ENCODE measurements at regions not wholly inside any gene's neighbourhood (a gene's known extent, or its start where the extent isn't known, plus 50 kb on each side); places are given as distances from the start of the nearest gene placed in this dataset.
"Not testable (repeated sequence)": the region's sequence is repeated elsewhere in the genome, so short reads cannot be mapped to it uniquely, and the experiment has no call there.

- Mint-ChIP-seq H3K27me3 (ENCODE audit: low read depth) (no peaks in the 10 kb centered on the region), H3K4me1 (no peaks in the 10 kb centered on the region), H3K36me3 (ENCODE audit: low read depth) (no peaks in the 10 kb centered on the region), H3K27ac (no peak overlapping the region), H3K9me3 (no peaks in the 10 kb centered on the region), H3K4me3 (no peak overlapping the region)
- no peak for TF ChIP-seq CTCF (IDR thresholded peaks at IDR 0.05; ENCODE audit: unreplicated experiment in 3 of 3)
Measured at GRCh38 chr6:49305010-49305409, 158.0 kb downstream of the MMUT start.

- not testable (repeated sequence) for H3K36me3 Mint-ChIP-seq (ENCODE audit: low read depth); H3K27me3 Mint-ChIP-seq (ENCODE audit: low read depth); H3K4me3 Mint-ChIP-seq; H3K4me1 Mint-ChIP-seq; H3K27ac Mint-ChIP-seq; H3K9me3 Mint-ChIP-seq
Measured at GRCh38 chr6:49304393-49304792, 158.7 kb downstream of the MMUT start.

- Mint-ChIP-seq H3K36me3 (ENCODE audit: low read depth) (no peaks in the 10 kb centered on the region), H3K4me1 (no peaks in the 10 kb centered on the region), H3K4me3 (no peak overlapping the region), H3K27me3 (ENCODE audit: low read depth) (peaks cover 3% of the 10 kb centered on the region), H3K9me3 (no peaks in the 10 kb centered on the region), H3K27ac (no peak overlapping the region)
- no peak for TF ChIP-seq CTCF (IDR thresholded peaks at IDR 0.05; ENCODE audit: unreplicated experiment in 3 of 3)
Measured at GRCh38 chr6:49300911-49301310, 162.1 kb downstream of the MMUT start.

- Mint-ChIP-seq H3K27ac (no peak overlapping the region), H3K4me1 (no peaks in the 10 kb centered on the region), H3K36me3 (ENCODE audit: low read depth) (no peaks in the 10 kb centered on the region), H3K27me3 (ENCODE audit: low read depth) (peaks cover 3% of the 10 kb centered on the region), H3K9me3 (no peaks in the 10 kb centered on the region), H3K4me3 (no peak overlapping the region)
- TF ChIP-seq CTCF (IDR thresholded peaks at IDR 0.05; ENCODE audit: unreplicated experiment in 3 of 3), result no peak
Measured at GRCh38 chr6:49300443-49300842, 162.6 kb downstream of the MMUT start.

- Mint-ChIP-seq H3K36me3 (ENCODE audit: low read depth) (no peaks in the 10 kb centered on the region), H3K27ac (no peak overlapping the region), H3K4me3 (no peak overlapping the region), H3K27me3 (ENCODE audit: low read depth) (peaks cover 3% of the 10 kb centered on the region), H3K9me3 (no peaks in the 10 kb centered on the region), H3K4me1 (no peaks in the 10 kb centered on the region)
- TF ChIP-seq CTCF (IDR thresholded peaks at IDR 0.05; ENCODE audit: unreplicated experiment in 3 of 3), result no peak
Measured at GRCh38 chr6:49299279-49299678, 163.8 kb downstream of the MMUT start.

GRCh38 chr6:49284180-49284579 is 178.9 kb downstream of the MMUT start:
- no peak overlapping the region for H3K27ac Mint-ChIP-seq
- no peaks in the 10 kb centered on the region for H3K9me3 Mint-ChIP-seq
- H3K4me3 Mint-ChIP-seq, result no peak overlapping the region
- no peak for TF ChIP-seq CTCF (IDR thresholded peaks at IDR 0.05; ENCODE audit: unreplicated experiment in 3 of 3)
- no peaks in the 10 kb centered on the region for H3K27me3 Mint-ChIP-seq (ENCODE audit: low read depth)
- H3K4me1 Mint-ChIP-seq, result no peaks in the 10 kb centered on the region
- H3K36me3 Mint-ChIP-seq (ENCODE audit: low read depth), result no peaks in the 10 kb centered on the region

GRCh38 chr6:49274809-49275769 is 188.0 kb downstream of the MMUT start:
- peaks cover 13% of the 10 kb centered on the region for H3K9me3 Mint-ChIP-seq
- H3K36me3 Mint-ChIP-seq (ENCODE audit: low read depth); H3K4me3 Mint-ChIP-seq; H3K27me3 Mint-ChIP-seq (ENCODE audit: low read depth); H3K4me1 Mint-ChIP-seq; H3K27ac Mint-ChIP-seq: not testable (repeated sequence)

All from nephron (organoid).